ENCODE measurements at regions not wholly inside any gene's neighbourhood (a gene's known extent, or its start where the extent isn't known, plus 50 kb on each side); places are given as distances from the start of the nearest gene placed in this dataset.
"Not testable (repeated sequence)": the region's sequence is repeated elsewhere in the genome, so short reads cannot be mapped to it uniquely, and the experiment has no call there.

GRCh38 chr3:177394231-177395024 is 197.1 kb upstream of the TBL1XR1 start:
- not testable (repeated sequence) for DNase-seq

- DNase-seq, result no peak
Measured at GRCh38 chr3:177396733-177397132, 199.5 kb upstream of the TBL1XR1 start.

GRCh38 chr3:177401375-177401774 is 204.1 kb upstream of the TBL1XR1 start:
- no peak for DNase-seq

- no peak for DNase-seq
Measured at GRCh38 chr3:177402533-177402932, 205.3 kb upstream of the TBL1XR1 start.

GRCh38 chr3:177405191-177405672 is 207.9 kb upstream of the TBL1XR1 start:
- DNase-seq, result no peak

GRCh38 chr3:177410730-177411129 is 213.4 kb upstream of the TBL1XR1 start:
- DNase-seq, result no peak

- no peak for DNase-seq
Measured at GRCh38 chr3:177411201-177411600, 213.9 kb upstream of the TBL1XR1 start.

- not testable (repeated sequence) for DNase-seq
Measured at GRCh38 chr3:177412677-177413170, 215.4 kb upstream of the TBL1XR1 start.

- no peak for DNase-seq
Measured at GRCh38 chr3:177414093-177414492, 216.8 kb upstream of the TBL1XR1 start.

GRCh38 chr3:177418787-177419186 is 221.5 kb upstream of the TBL1XR1 start:
- no peak for DNase-seq

GRCh38 chr3:177419904-177420601 is 222.8 kb upstream of the TBL1XR1 start:
- DNase-seq, result no peak

GRCh38 chr3:177420651-177421480 is 223.6 kb upstream of the TBL1XR1 start:
- DNase-seq, result no peak

- no peak for DNase-seq
Measured at GRCh38 chr3:177421481-177421785, 224.2 kb upstream of the TBL1XR1 start.

GRCh38 chr3:177424521-177424920 is 227.2 kb upstream of the TBL1XR1 start:
- no peak for DNase-seq

- DNase-seq, result no peak
Measured at GRCh38 chr3:177425042-177425441, 227.8 kb upstream of the TBL1XR1 start.

GRCh38 chr3:177426106-177426877 is 229.0 kb upstream of the TBL1XR1 start:
- no peak for DNase-seq

GRCh38 chr3:177426878-177427495 is 229.7 kb upstream of the TBL1XR1 start:
- no peak for DNase-seq

GRCh38 chr3:177427540-177427939 is 230.3 kb upstream of the TBL1XR1 start:
- DNase-seq, result no peak

- no peak for DNase-seq
Measured at GRCh38 chr3:177429079-177429478, 231.8 kb upstream of the TBL1XR1 start.

- no peak for DNase-seq
Measured at GRCh38 chr3:177429771-177430170, 232.5 kb upstream of the TBL1XR1 start.

- DNase-seq, result no peak
Measured at GRCh38 chr3:177430653-177431052, 233.4 kb upstream of the TBL1XR1 start.
